ENCODE measurements at regions not wholly inside any gene's neighbourhood (a gene's known extent, or its start where the extent isn't known, plus 50 kb on each side); places are given as distances from the start of the nearest gene placed in this dataset.

GRCh38 chr2:64923385-64923710 is 65.9 kb upstream of the SLC1A4 start:
- TF ChIP-seq CTCF (IDR thresholded peaks at IDR 0.05): no peak
- no peak for TF ChIP-seq POLR2A (IDR thresholded peaks at IDR 0.05)
